Smooth muscle cell (in vitro differentiated cells): ENCODE measurements at regions not wholly inside any gene's neighbourhood (a gene's known extent, or its start where the extent isn't known, plus 50 kb on each side); places are given as distances from the start of the nearest gene placed in this dataset.
"Not testable (repeated sequence)": the region's sequence is repeated elsewhere in the genome, so short reads cannot be mapped to it uniquely, and the experiment has no call there.

Experiments used
- DNase-seq: peaks from one replicate; lab custom pipeline; 2025; ENCODE audit not compliant: unreplicated experiment; lab: John Stamatoyannopoulos, UW
- H2AFZ ChIP-seq: fragments of 200-600 bp; sonication (generic); 2 replicates; pipeline ENCODE4 v1.6.0; 2016; ENCODE audit warnings: antibody characterized with exemption, low read depth, mild to moderate bottlenecking
- H3F3A ChIP-seq: fragments of 200-600 bp; sonication (generic); 2 replicates; pipeline ENCODE4 v1.6.0; 2017; ENCODE audit warnings: antibody characterized with exemption, low read depth
- H3K27ac ChIP-seq: fragments of 200-600 bp; sonication (generic); 2 replicates; pipeline ENCODE4 v1.5.1; 2016; ENCODE audit warnings: low read depth, mild to moderate bottlenecking
- H3K27me3 ChIP-seq: fragments of 200-600 bp; sonication (generic); 2 replicates; pipeline ENCODE4 v1.6.1; 2016; ENCODE audit warnings: low read depth, mild to moderate bottlenecking
- H3K36me3 ChIP-seq: fragments of 200-600 bp; sonication (generic); 2 replicates; pipeline ENCODE4 v1.5.1; 2016; ENCODE audit warnings: low read depth
- H3K4me1 ChIP-seq: fragments of 200-600 bp; sonication (generic); 2 replicates; pipeline ENCODE4 v1.5.1; 2016; ENCODE audit warnings: low read depth
- H3K4me2 ChIP-seq: fragments of 200-600 bp; sonication (generic); 2 replicates; pipeline ENCODE4 v1.6.0; 2016; ENCODE audit warnings: mild to moderate bottlenecking
- H3K4me3 ChIP-seq: fragments of 200-600 bp; sonication (generic); 2 replicates; pipeline ENCODE4 v1.5.1; 2016; ENCODE audit warnings: mild to moderate bottlenecking
- H3K79me2 ChIP-seq: fragments of 200-600 bp; sonication (generic); 2 replicates; pipeline ENCODE4 v1.6.0; 2016; ENCODE audit warnings: low read depth, mild to moderate bottlenecking
- H3K9ac ChIP-seq: fragments of 200-600 bp; sonication (generic); 2 replicates; pipeline ENCODE4 v1.6.0; 2016; ENCODE audit warnings: low read depth
- H3K9me3 ChIP-seq: fragments of 200-600 bp; sonication (generic); replicated peaks from 2 replicates; pipeline ENCODE4 v1.5.1; 2016; ENCODE audit warnings: low read depth
- H4K20me1 ChIP-seq: fragments of 200-600 bp; sonication (generic); 2 replicates; pipeline ENCODE4 v1.6.0; 2016; ENCODE audit warnings: low read depth
- CTCF ChIP-seq: fragments of 200-600 bp; sonication (generic); IDR thresholded peaks from 2 replicates; pipeline ENCODE4 v1.5.1; 2017; ENCODE audit warnings: borderline replicate concordance, mild to moderate bottlenecking, antibody characterized with exemption; ENCODE audit not compliant: insufficient read depth, poor library complexity, severe bottlenecking
- WGBS: methylation state at CpG from one replicate; pipeline ENCODE4 v1.1.7; 2016; ENCODE audit warnings: low lambda C conversion rate; 5-methylcytosine and 5-hydroxymethylcytosine counted together

GRCh38 chr7:142450695-142451094 is 192.8 kb upstream of the PRSS58 start:
- no peaks in the 10 kb centered on the region for H4K20me1 ChIP-seq
- 100% methylated on average over 2 of the region's 2 CpGs for WGBS
- H3K27ac ChIP-seq, result no peak overlapping the region
- TF ChIP-seq CTCF, result no peak
- H3K9ac ChIP-seq, result no peak overlapping the region
- no peak overlapping the region for H2AFZ ChIP-seq
- H3K4me3 ChIP-seq, result no peak overlapping the region
- no peak for DNase-seq
- no peaks in the 10 kb centered on the region for H3K27me3 ChIP-seq
- no peaks in the 10 kb centered on the region for H3F3A ChIP-seq
- no peaks in the 10 kb centered on the region for H3K79me2 ChIP-seq
- H3K9me3 ChIP-seq, result no peaks in the 10 kb centered on the region
- H3K4me1 ChIP-seq, result no peaks in the 10 kb centered on the region
- H3K4me2 ChIP-seq, result no peak overlapping the region
- H3K36me3 ChIP-seq, result no peaks in the 10 kb centered on the region

- Histone ChIP-seq H3K4me1 (no peaks in the 10 kb centered on the region), H3K4me2 (no peak overlapping the region), H3K9ac (no peak overlapping the region), H4K20me1 (no peaks in the 10 kb centered on the region), H3K79me2 (no peaks in the 10 kb centered on the region), H3K9me3 (no peaks in the 10 kb centered on the region), H3K36me3 (no peaks in the 10 kb centered on the region), H3F3A (no peaks in the 10 kb centered on the region), H3K27me3 (no peaks in the 10 kb centered on the region), H3K27ac (no peak overlapping the region), H2AFZ (no peak overlapping the region), H3K4me3 (no peak overlapping the region)
- no peak for TF ChIP-seq CTCF
- DNase-seq, result no peak
- 60% methylated on average over 8 of the region's 8 CpGs for WGBS
These were observed 192.3 kb upstream of the PRSS58 start for GRCh38 chr7:142450206-142450605.

GRCh38 chr7:142448857-142449256 is 191.0 kb upstream of the PRSS58 start:
- H3F3A ChIP-seq, H4K20me1 ChIP-seq, H3K9ac ChIP-seq, H2AFZ ChIP-seq, H3K4me1 ChIP-seq, H3K9me3 ChIP-seq, DNase-seq, H3K4me3 ChIP-seq, H3K27ac ChIP-seq, H3K4me2 ChIP-seq, H3K27me3 ChIP-seq, H3K36me3 ChIP-seq, H3K79me2 ChIP-seq: not testable (repeated sequence)
- WGBS, result 95% methylated on average over 8 of the region's 8 CpGs

- no peak overlapping the region for H3K27ac ChIP-seq
- WGBS, result 91% methylated on average over 2 of the region's 2 CpGs
- H2AFZ ChIP-seq, result no peak overlapping the region
- DNase-seq, result no peak
- H3K27me3 ChIP-seq, result no peaks in the 10 kb centered on the region
- no peak overlapping the region for H3K9ac ChIP-seq
- no peak for TF ChIP-seq CTCF
- H3K4me1 ChIP-seq, result no peaks in the 10 kb centered on the region
- H3K4me2 ChIP-seq, result no peak overlapping the region
- no peak overlapping the region for H3K4me3 ChIP-seq
- no peaks in the 10 kb centered on the region for H3K79me2 ChIP-seq
- no peaks in the 10 kb centered on the region for H4K20me1 ChIP-seq
- H3K36me3 ChIP-seq, result no peaks in the 10 kb centered on the region
- H3F3A ChIP-seq, result no peaks in the 10 kb centered on the region
- no peaks in the 10 kb centered on the region for H3K9me3 ChIP-seq
These were observed 189.9 kb upstream of the PRSS58 start for GRCh38 chr7:142447762-142448161.
